T-cell (primary cell): ENCODE measurements at regions not wholly inside any gene's neighbourhood (a gene's known extent, or its start where the extent isn't known, plus 50 kb on each side); places are given as distances from the start of the nearest gene placed in this dataset.
A peak's percentile ranks its signal among the peaks of the same experiment; 100 is the strongest.

Source experiments
- ATAC-seq, 4 experiments: fragments of 200-7000 bp in 3 of 4; fragments of 150-1000 bp in 1 of 4; cut with Tn5 transposase; replicated peaks in 1 of 4; 1 replicate in 3 of 4; 2 replicates in 1 of 4; pipeline ENCODE4 v1.10.0; 2021; ENCODE audit warnings: moderate library complexity in 3 of 4, mild to moderate bottlenecking in 2 of 4, moderate number of reproducible peaks in 1 of 4
- CTCF ChIA-PET, 2 donors: fragments of 300-600 bp; sonication (Branson Sonifier 250); formaldehyde crosslinking; loops; one replicate each; lab custom pipeline; 2022; ENCODE audit warnings: antibody characterized with exemption in 2 of 2; lab: Charles Lee
- POLR2A ChIA-PET, 2 donors: fragments of 300-600 bp; sonication (Branson Sonifier 250); formaldehyde crosslinking; loops; one replicate each; lab custom pipeline; 2022; ENCODE audit warnings: antibody characterized with exemption in 2 of 2; lab: Charles Lee
- DNase-seq, 35 experiments: peaks; one replicate each; pipeline versions ENCODE4 v3.0.0 to v3.0.0-alpha.2; 2013 to 2023
- H3K27ac ChIP-seq: one replicate; pipeline ENCODE4 v1.5.1; 2013; ENCODE audit warnings: low read length
- H3K27me3 ChIP-seq, 2 experiments: replicated peaks in 1 of 2; 1 replicate in 1 of 2; 2 replicates in 1 of 2; pipeline versions ENCODE4 v1.6.1 to v1.7.0; 2013; ENCODE audit warnings: low read length in 1 of 2, mixed read lengths in 1 of 2; ENCODE audit not compliant: control insufficient read depth in 2 of 2, insufficient read depth in 2 of 2; ENCODE audit errors: extremely low read depth in 1 of 2
- H3K36me3 ChIP-seq, 2 donors: 1 replicate in 1 of 2; 2 replicates in 1 of 2; pipeline versions ENCODE4 v1.6.1 to v1.7.0; 2013; ENCODE audit warnings: low read length in 1 of 2; ENCODE audit not compliant: control insufficient read depth in 2 of 2, insufficient read depth in 1 of 2; ENCODE audit errors: extremely low read depth in 1 of 2
- H3K4me1 ChIP-seq, 2 experiments: 1 replicate in 1 of 2; 2 replicates in 1 of 2; pipeline versions ENCODE4 v1.6.1 to v1.7.0; 2013; ENCODE audit warnings: low read length in 2 of 2, mixed read lengths in 1 of 2; ENCODE audit not compliant: insufficient read depth in 2 of 2, control insufficient read depth in 1 of 2; ENCODE audit errors: extremely low read depth in 1 of 2
- H3K4me3 ChIP-seq, 2 donors: 1 replicate in 1 of 2; 2 replicates in 1 of 2; pipeline versions ENCODE4 v1.5.1 to v1.7.0; 2013; ENCODE audit warnings: mild to moderate bottlenecking in 2 of 2, low read length in 1 of 2, moderate library complexity in 1 of 2; ENCODE audit not compliant: control insufficient read depth in 1 of 2; ENCODE audit errors: extremely low read depth in 1 of 2
- H3K9me3 ChIP-seq: 2 replicates; pipeline ENCODE4 v1.7.0; 2013
- H3K27ac Mint-ChIP-seq, 2 donors: one replicate each; pipeline ENCODE4 v1.8.0; 2020 to 2021; ENCODE audit warnings: mild to moderate bottlenecking in 2 of 2, mixed read lengths in 2 of 2
- H3K27me3 Mint-ChIP-seq, 2 donors: one replicate each; pipeline ENCODE4 v1.8.0; 2021 to 2022; ENCODE audit warnings: mixed read lengths in 2 of 2
- H3K36me3 Mint-ChIP-seq: one replicate; pipeline ENCODE4 v1.8.0; 2021; ENCODE audit warnings: mixed read lengths
- H3K4me1 Mint-ChIP-seq, 3 donors: one replicate each; pipeline ENCODE4 v1.8.0; 2020 to 2022; ENCODE audit warnings: mixed read lengths in 3 of 3, mild to moderate bottlenecking in 1 of 3
- H3K4me3 Mint-ChIP-seq, 3 donors: one replicate each; pipeline ENCODE4 v1.8.0; 2020 to 2022; ENCODE audit warnings: mild to moderate bottlenecking in 3 of 3, mixed read lengths in 3 of 3, moderate library complexity in 3 of 3
- H3K9me3 Mint-ChIP-seq, 3 donors: one replicate each; pipeline ENCODE4 v1.8.0; 2020 to 2022; ENCODE audit warnings: mixed read lengths in 3 of 3
- WGBS: methylation state at CpG from one replicate; pipeline ENCODE4 v1.1.5; 2013; ENCODE audit warnings: missing lambda C conversion rate; ENCODE audit not compliant: insufficient coverage; 5-methylcytosine and 5-hydroxymethylcytosine counted together

DNA sequence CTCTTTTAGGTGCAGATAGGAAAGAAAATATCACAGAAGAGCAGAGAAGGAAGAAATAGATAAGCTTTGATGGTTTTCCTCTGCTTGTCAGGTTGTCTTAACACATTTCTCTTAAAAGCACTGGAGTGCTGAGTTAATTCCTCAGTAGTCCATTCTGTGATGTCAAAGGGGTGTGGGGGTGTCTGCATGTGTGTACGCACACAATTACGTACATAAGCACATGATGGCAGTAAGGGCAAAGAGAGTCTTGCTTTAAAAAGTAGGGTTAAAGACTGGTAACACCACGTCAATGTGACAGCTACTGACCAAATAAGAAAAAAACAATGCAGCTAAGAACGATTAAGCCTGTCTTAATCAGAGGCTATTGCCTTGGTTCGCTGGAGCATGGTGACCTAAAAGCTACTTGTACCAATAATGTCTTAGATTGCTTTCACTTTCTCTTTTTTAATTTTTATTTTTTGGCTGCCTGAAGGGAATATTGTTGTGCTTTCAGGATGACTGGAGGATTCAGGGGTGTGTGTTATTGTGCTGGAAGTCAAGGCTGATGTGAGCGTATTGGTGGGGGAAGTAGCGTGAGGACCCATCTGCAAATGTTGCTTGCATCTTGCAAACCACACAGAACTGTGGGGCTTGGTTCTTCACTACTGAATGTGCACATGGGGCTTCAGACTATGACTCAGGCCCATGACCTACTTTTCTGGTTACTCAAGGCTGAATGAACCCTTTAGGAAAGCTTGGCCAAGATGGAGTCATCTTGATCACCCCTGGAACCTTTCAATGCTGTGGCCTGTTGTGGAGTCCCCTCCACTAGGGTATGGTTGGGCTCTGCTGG lies 417.8 kb upstream of the TPM1 start:
- WGBS: 53% methylated on average over 3 of the region's 7 CpGs
- Mint-ChIP-seq H3K9me3 (no peaks in the 10 kb centered on the region), H3K4me3 (peak overlapping the region in 1 of 3 donors; percentile 28), H3K36me3 (no peaks in the 10 kb centered on the region), H3K27me3 (peaks cover 0 to 20% of the 10 kb centered on the region in 2 donors), H3K4me1 (peaks cover 3 to 12% (median 5%) of the 10 kb centered on the region in 3 donors), H3K27ac (no peak overlapping the region)
- ATAC-seq (no peak), DNase-seq (no peak)
- no peaks in the 10 kb centered on the region for H3K36me3 ChIP-seq
- peaks cover 0 to 4% of the 10 kb centered on the region in 2 experiments for H3K27me3 ChIP-seq
- ChIA-PET POLR2A (no interaction called here), CTCF (no interaction called here)
- H3K27ac ChIP-seq: no peak overlapping the region
- H3K9me3 ChIP-seq: no peaks in the 10 kb centered on the region
- H3K4me3 ChIP-seq: no peak overlapping the region
- H3K4me1 ChIP-seq: no peaks in the 10 kb centered on the region

GRCh38 chr15:62625429-62626033 lies 417.0 kb upstream of the TPM1 start:
- no peak overlapping the region for H3K4me3 ChIP-seq
- Mint-ChIP-seq H3K4me1 (peaks cover 3 to 12% (median 5%) of the 10 kb centered on the region in 3 donors), H3K4me3 (no peak overlapping the region), H3K9me3 (no peaks in the 10 kb centered on the region), H3K27me3 (peaks cover 0 to 20% of the 10 kb centered on the region in 2 donors), H3K36me3 (no peaks in the 10 kb centered on the region), H3K27ac (no peak overlapping the region)
- no peaks in the 10 kb centered on the region for H3K4me1 ChIP-seq
- DNase-seq (no peak), ATAC-seq (no peak)
- ChIA-PET POLR2A (no interaction called here), CTCF (no interaction called here)
- WGBS: 94% methylated on average over 7 of the region's 9 CpGs
- peaks cover 0 to 4% of the 10 kb centered on the region in 2 experiments for H3K27me3 ChIP-seq
- no peak overlapping the region for H3K27ac ChIP-seq
- no peaks in the 10 kb centered on the region for H3K36me3 ChIP-seq
- H3K9me3 ChIP-seq: no peaks in the 10 kb centered on the region

DNA sequence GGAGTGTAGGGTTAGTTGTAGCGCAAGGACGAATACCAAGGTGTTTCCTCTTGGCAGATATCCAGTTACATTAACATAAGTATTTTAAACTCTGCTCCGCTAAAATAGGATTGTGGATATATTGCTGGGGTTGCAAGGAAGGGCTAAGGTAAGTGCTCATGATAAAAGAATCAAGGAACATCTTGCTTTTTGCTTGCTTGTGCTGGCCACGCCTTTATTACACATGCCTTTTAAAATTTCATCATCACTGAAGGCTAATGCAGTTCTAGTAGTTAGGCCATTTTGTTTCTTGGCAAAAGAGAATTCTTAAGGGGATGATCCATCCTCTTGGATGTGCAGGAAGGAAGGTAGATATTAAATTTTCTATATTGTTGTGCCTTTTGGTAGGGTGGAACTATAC lies 415.6 kb upstream of the TPM1 start:
- WGBS: no CpG with 5 or more reads among the region's 4 CpGs
- Histone ChIP-seq H3K4me1 (no peaks in the 10 kb centered on the region), H3K4me3 (no peak overlapping the region), H3K36me3 (no peaks in the 10 kb centered on the region), H3K27ac (no peak overlapping the region), H3K9me3 (no peaks in the 10 kb centered on the region), H3K27me3 (peaks cover 0 to 4% of the 10 kb centered on the region in 2 experiments)
- DNase-seq: no peak
- Mint-ChIP-seq H3K9me3 (no peaks in the 10 kb centered on the region), H3K36me3 (no peaks in the 10 kb centered on the region), H3K4me3 (no peak overlapping the region), H3K4me1 (peaks cover 3 to 12% (median 5%) of the 10 kb centered on the region in 3 donors), H3K27me3 (peaks cover 3 to 23% of the 10 kb centered on the region in 2 donors), H3K27ac (no peak overlapping the region)
- ChIA-PET CTCF (no interaction called here), POLR2A (no interaction called here)
- no peak for ATAC-seq

- no CpG with 5 or more reads among the region's 2 CpGs for WGBS
- POLR2A ChIA-PET: no interaction called here
- no peak overlapping the region for H3K4me3 ChIP-seq
- Mint-ChIP-seq H3K27ac (no peak overlapping the region), H3K36me3 (no peaks in the 10 kb centered on the region), H3K4me1 (no peaks in the 10 kb centered on the region), H3K9me3 (no peaks in the 10 kb centered on the region), H3K27me3 (peaks cover 3 to 16% of the 10 kb centered on the region in 2 donors), H3K4me3 (no peak overlapping the region)
- H3K36me3 ChIP-seq: no peaks in the 10 kb centered on the region
- CTCF ChIA-PET: no interaction called here
- no peak for DNase-seq
- no peaks in the 10 kb centered on the region for H3K4me1 ChIP-seq
- ATAC-seq: no peak
- no peaks in the 10 kb centered on the region for H3K9me3 ChIP-seq
- peaks cover 0 to 7% of the 10 kb centered on the region in 2 experiments for H3K27me3 ChIP-seq
- no peak overlapping the region for H3K27ac ChIP-seq
Measured at GRCh38 chr15:62631076-62631724, 411.3 kb upstream of the TPM1 start.

DNA sequence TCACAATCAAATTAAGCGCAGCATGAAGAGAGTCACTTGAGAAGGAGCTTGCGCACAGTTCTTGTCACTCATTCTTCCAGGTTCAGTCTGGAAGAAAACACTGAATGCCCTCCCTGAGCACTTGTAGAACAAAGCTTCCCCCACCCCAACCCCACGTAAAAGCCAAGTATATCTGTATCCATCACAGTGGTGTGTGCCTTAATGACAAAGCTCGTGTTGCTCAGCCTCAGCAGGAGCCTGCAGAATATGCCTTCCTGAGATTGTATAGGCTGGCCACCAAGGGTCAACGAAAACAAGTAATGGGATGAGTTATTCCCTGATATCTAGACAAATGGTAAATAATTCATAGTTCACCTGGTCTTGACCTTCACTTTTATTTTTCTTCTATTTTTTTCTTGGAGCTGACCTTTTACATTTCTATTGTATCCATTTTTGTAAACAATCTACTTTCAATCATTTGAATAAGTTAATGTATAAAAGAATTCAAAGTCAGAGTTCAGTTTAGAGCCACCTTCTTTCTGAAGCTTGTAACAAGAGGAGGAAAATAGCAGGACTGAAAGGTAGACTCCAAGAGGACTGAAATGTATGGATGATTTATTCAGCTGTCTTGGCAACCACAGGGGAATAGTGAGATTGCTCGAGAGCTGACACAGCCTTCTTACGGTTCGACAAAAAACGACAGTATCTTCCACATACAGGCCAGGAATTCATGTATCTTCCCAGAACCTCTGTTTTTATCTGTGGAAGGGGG lies 405.5 kb upstream of the TPM1 start:
- H3K4me1 ChIP-seq: no peaks in the 10 kb centered on the region
- peaks cover 0 to 6% of the 10 kb centered on the region in 2 experiments for H3K27me3 ChIP-seq
- no peak overlapping the region for H3K27ac ChIP-seq
- Mint-ChIP-seq H3K36me3 (no peaks in the 10 kb centered on the region), H3K27ac (no peak overlapping the region), H3K4me3 (no peak overlapping the region), H3K4me1 (no peaks in the 10 kb centered on the region), H3K27me3 (peaks cover 7 to 9% of the 10 kb centered on the region in 2 donors), H3K9me3 (no peaks in the 10 kb centered on the region)
- no peak for DNase-seq
- ATAC-seq: no peak
- no peaks in the 10 kb centered on the region for H3K36me3 ChIP-seq
- no peaks in the 10 kb centered on the region for H3K9me3 ChIP-seq
- H3K4me3 ChIP-seq: no peak overlapping the region
- WGBS: 80% methylated on average over 3 of the region's 9 CpGs
- ChIA-PET CTCF (interaction anchor here in 1 of 2 donors (0.5 kb wide), 1 partner anchor 41 kb away, joined by 4 read pairs; no protein-coding TSS in a partner anchor), POLR2A (no interaction called here)

- H3K4me3 ChIP-seq: no peak overlapping the region
- DNase-seq (no peak), ATAC-seq (no peak)
- no peaks in the 10 kb centered on the region for H3K9me3 ChIP-seq
- POLR2A ChIA-PET: no interaction called here
- peaks cover 0 to 4% of the 10 kb centered on the region in 2 experiments for H3K27me3 ChIP-seq
- H3K4me1 Mint-ChIP-seq: no peaks in the 10 kb centered on the region
- no peaks in the 10 kb centered on the region for H3K4me1 ChIP-seq
- 85% methylated on average over 4 of the region's 5 CpGs for WGBS
- CTCF ChIA-PET: interaction anchor here in 1 of 2 donors (0.5 kb wide), 1 partner anchor 41 kb away, joined by 4 read pairs; no protein-coding TSS in a partner anchor
- no peak overlapping the region for H3K27ac ChIP-seq
- no peak overlapping the region for H3K4me3 Mint-ChIP-seq
- H3K9me3 Mint-ChIP-seq: no peaks in the 10 kb centered on the region
- H3K27ac Mint-ChIP-seq: no peak overlapping the region
- H3K27me3 Mint-ChIP-seq: peaks cover 7% of the 10 kb centered on the region in 2 donors
- H3K36me3 Mint-ChIP-seq: no peaks in the 10 kb centered on the region
- no peaks in the 10 kb centered on the region for H3K36me3 ChIP-seq
Measured at GRCh38 chr15:62637574-62637897, 405.0 kb upstream of the TPM1 start.
